ENCODE measurements at regions not wholly inside any gene's neighbourhood (a gene's known extent, or its start where the extent isn't known, plus 50 kb on each side); places are given as distances from the start of the nearest gene placed in this dataset.
"Not testable (repeated sequence)": the region's sequence is repeated elsewhere in the genome, so short reads cannot be mapped to it uniquely, and the experiment has no call there.

DNA sequence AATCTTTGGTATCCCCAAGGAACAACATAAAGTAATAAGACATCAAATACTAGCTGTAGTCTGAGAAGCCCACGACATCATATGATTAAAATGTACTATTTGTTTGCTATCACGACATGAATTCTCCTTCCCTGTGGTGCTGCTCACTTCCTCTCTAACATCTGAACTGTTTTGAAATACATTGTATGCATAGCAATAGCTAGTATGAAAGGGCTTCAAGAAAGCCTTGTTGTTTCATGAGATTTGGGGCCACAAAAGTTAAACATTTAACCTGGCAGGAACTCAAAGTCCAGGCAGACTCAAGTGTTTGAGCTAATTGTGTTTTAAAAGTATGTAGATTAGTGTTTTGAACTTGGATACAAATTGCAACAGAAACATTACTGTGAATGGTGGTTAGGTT, 237.4 kb upstream of the PTGER4 start:
- no peak for DNase-seq
- Histone ChIP-seq H4K20me1 (ENCODE audit: insufficient read depth, low read length) (no peaks in the 10 kb centered on the region), H3K9ac (ENCODE audit: low read length) (no peak overlapping the region)

DNA sequence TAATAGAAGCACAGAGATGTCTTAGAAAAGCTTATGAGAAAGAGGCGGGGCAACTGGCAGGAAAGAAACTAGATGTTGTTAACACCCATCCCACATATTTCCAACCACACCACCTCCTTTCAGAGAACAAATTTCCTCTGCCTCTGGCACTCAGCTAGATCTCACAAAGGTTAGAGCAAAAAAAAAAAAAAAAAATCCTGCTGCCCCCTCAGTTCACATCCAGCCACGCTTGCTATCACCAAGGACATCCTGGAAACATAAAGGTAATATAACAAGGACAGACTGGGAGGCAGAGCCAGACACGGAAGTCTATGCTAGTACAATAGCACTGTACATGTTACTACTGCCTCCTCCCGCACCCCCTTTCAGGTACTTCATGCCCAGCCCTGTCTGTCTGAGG, 238.0 kb upstream of the PTGER4 start:
- H3K9ac ChIP-seq (ENCODE audit: low read length), result no peak overlapping the region
- peak; percentile 16 for DNase-seq
- no peaks in the 10 kb centered on the region for H4K20me1 ChIP-seq (ENCODE audit: insufficient read depth, low read length)
- peak overlapping the region; percentile 34; the same call in 1 of the 2 replicates for H2AFZ ChIP-seq (ENCODE audit: low read length)
- no peaks in the 10 kb centered on the region for H3K36me3 ChIP-seq (replicated peaks; ENCODE audit: insufficient read depth, low read length)
- no peaks in the 10 kb centered on the region for H3K9me3 ChIP-seq (replicated peaks; ENCODE audit: insufficient read depth, low read length)
- peaks cover 18% of the 10 kb centered on the region for H3K4me1 ChIP-seq (ENCODE audit: low read length)
- H3K9me2 ChIP-seq (replicated peaks; ENCODE audit: insufficient read depth, low read length), result no peaks in the 10 kb centered on the region
- H3F3A ChIP-seq (ENCODE audit: insufficient read depth, low read length), result no peaks in the 10 kb centered on the region
- TF ChIP-seq, protein P1, sequence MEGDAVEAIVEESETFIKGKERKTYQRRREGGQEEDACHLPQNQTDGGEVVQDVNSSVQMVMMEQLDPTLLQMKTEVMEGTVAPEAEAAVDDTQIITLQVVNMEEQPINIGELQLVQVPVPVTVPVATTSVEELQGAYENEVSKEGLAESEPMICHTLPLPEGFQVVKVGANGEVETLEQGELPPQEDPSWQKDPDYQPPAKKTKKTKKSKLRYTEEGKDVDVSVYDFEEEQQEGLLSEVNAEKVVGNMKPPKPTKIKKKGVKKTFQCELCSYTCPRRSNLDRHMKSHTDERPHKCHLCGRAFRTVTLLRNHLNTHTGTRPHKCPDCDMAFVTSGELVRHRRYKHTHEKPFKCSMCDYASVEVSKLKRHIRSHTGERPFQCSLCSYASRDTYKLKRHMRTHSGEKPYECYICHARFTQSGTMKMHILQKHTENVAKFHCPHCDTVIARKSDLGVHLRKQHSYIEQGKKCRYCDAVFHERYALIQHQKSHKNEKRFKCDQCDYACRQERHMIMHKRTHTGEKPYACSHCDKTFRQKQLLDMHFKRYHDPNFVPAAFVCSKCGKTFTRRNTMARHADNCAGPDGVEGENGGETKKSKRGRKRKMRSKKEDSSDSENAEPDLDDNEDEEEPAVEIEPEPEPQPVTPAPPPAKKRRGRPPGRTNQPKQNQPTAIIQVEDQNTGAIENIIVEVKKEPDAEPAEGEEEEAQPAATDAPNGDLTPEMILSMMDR (IDR thresholded peaks at IDR 0.05; ENCODE audit: low read length), result no peak
- TF ChIP-seq EZH2 (optimal IDR thresholded peaks at IDR 0.05; ENCODE audit: low read depth, low read length) (no peak), EZH2phosphoT487 (IDR thresholded peaks at IDR 0.05; ENCODE audit: low read length) (no peak)
- H3K27ac ChIP-seq (ENCODE audit: low read length), result peak overlapping the region; percentile 20; the same call in 1 of the 2 replicates
- H3K4me3 ChIP-seq (ENCODE audit: low read length), result no peak overlapping the region
- no peaks in the 10 kb centered on the region for H3K79me2 ChIP-seq (ENCODE audit: low read length)
- peak overlapping the region; percentile 37; the same call in 1 of the 2 replicates for H3K4me2 ChIP-seq (ENCODE audit: low read depth, low read length)
- H3K27me3 ChIP-seq (replicated peaks; ENCODE audit: insufficient read depth, low read length), result no peaks in the 10 kb centered on the region

More for the DNA sequence above, 237.4 kb upstream of the PTGER4 start:
- H3K36me3 ChIP-seq (replicated peaks; ENCODE audit: insufficient read depth, low read length), result no peaks in the 10 kb centered on the region
- H3K9me3 ChIP-seq (replicated peaks; ENCODE audit: insufficient read depth, low read length), result no peaks in the 10 kb centered on the region
- H3K27me3 ChIP-seq (replicated peaks; ENCODE audit: insufficient read depth, low read length), result no peaks in the 10 kb centered on the region
- H3F3A ChIP-seq (ENCODE audit: insufficient read depth, low read length), result no peaks in the 10 kb centered on the region
- no peak overlapping the region for H3K4me3 ChIP-seq (ENCODE audit: low read length)
- peaks cover 18% of the 10 kb centered on the region for H3K4me1 ChIP-seq (ENCODE audit: low read length)
- H3K9me2 ChIP-seq (replicated peaks; ENCODE audit: insufficient read depth, low read length), result no peaks in the 10 kb centered on the region
- H3K27ac ChIP-seq (ENCODE audit: low read length), result no peak overlapping the region
- H2AFZ ChIP-seq (ENCODE audit: low read length), result no peak overlapping the region
- no peak overlapping the region for H3K4me2 ChIP-seq (ENCODE audit: low read depth, low read length)
- TF ChIP-seq EZH2 (optimal IDR thresholded peaks at IDR 0.05; ENCODE audit: low read depth, low read length), result no peak
- no peak for TF ChIP-seq EZH2phosphoT487 (IDR thresholded peaks at IDR 0.05; ENCODE audit: low read length)
- TF ChIP-seq, protein P1 (IDR thresholded peaks at IDR 0.05; ENCODE audit: low read length), result no peak
- H3K79me2 ChIP-seq (ENCODE audit: low read length), result no peaks in the 10 kb centered on the region

DNA sequence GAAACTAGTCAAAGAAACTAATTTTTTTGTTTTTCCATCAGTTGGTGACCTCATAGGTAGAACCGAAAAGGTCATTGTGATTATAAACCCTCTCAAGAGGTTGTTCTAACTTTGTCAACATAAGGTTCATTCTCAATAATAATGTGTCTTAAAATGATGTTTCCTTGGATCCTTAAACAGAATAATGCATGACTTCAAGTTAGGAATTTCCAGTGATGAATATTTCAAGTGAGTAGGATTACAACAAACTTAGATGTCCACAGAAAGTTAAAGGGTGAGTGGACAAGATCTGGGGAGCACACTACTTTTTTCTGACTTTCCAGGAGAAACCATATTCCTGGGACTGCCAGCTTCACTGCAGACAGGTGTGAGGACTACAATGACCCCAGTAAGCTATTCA, 239.0 kb upstream of the PTGER4 start:
- Histone ChIP-seq H4K20me1 (ENCODE audit: insufficient read depth, low read length) (no peaks in the 10 kb centered on the region), H3K36me3 (replicated peaks; ENCODE audit: insufficient read depth, low read length) (no peaks in the 10 kb centered on the region), H3K4me3 (ENCODE audit: low read length) (no peak overlapping the region), H3F3A (ENCODE audit: insufficient read depth, low read length) (no peaks in the 10 kb centered on the region), H3K4me1 (ENCODE audit: low read length) (peaks cover 18% of the 10 kb centered on the region), H3K27ac (ENCODE audit: low read length) (no peak overlapping the region), H2AFZ (ENCODE audit: low read length) (no peak overlapping the region), H3K9me2 (replicated peaks; ENCODE audit: insufficient read depth, low read length) (no peaks in the 10 kb centered on the region), H3K9ac (ENCODE audit: low read length) (no peak overlapping the region), H3K4me2 (ENCODE audit: low read depth, low read length) (no peak overlapping the region), H3K27me3 (replicated peaks; ENCODE audit: insufficient read depth, low read length) (no peaks in the 10 kb centered on the region), H3K9me3 (replicated peaks; ENCODE audit: insufficient read depth, low read length) (no peaks in the 10 kb centered on the region), H3K79me2 (ENCODE audit: low read length) (no peaks in the 10 kb centered on the region)
- TF ChIP-seq, protein P1 (IDR thresholded peaks at IDR 0.05; ENCODE audit: low read length), result no peak
- no peak for TF ChIP-seq EZH2phosphoT487 (IDR thresholded peaks at IDR 0.05; ENCODE audit: low read length)
- TF ChIP-seq EZH2 (optimal IDR thresholded peaks at IDR 0.05; ENCODE audit: low read depth, low read length), result no peak
- DNase-seq, result no peak

DNA sequence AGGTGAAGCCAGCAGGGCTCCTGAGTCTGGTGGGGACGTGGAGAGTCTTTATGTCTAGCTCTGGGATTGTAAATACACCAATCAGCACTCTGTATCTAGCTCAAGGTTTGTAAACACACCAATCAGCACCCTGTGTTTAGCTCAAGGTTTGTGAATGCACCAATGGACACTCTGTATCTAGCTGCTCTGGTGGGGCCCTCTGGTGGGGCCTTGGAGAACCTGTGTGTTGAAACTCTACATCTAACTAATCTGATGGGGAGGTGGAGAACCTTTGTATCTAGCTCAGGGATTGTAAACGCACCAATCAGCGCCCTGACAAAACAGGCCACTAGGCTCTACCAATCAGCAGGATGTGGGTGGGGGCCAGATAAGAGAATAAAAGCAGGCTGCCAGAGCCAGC, 240.6 kb upstream of the PTGER4 start:
- H3F3A ChIP-seq (ENCODE audit: insufficient read depth, low read length); H3K4me3 ChIP-seq (ENCODE audit: low read length); DNase-seq: not testable (repeated sequence)

DNA sequence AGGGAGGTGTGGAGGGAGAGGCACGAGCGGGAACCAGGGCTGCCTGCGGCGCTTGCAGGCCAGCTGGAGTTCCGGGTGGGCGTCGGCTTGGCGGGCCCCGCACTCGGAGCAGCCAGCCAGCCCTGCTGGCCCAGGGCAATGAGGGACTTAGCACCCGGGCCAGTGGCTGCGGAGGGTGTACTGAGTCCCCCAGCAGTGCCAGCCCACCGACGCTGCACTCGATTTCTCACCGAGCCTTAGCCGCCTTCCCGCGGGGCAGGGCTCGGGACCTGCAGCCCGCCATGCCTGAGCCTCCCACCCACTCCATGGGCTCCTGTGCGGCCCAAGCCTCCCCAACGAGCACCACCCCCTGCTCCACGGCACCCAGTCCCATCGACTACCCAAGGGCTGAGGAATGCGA, 241.1 kb upstream of the PTGER4 start:
- H3K9me2 ChIP-seq (replicated peaks; ENCODE audit: insufficient read depth, low read length); H3K27me3 ChIP-seq (replicated peaks; ENCODE audit: insufficient read depth, low read length); H3K4me3 ChIP-seq (ENCODE audit: low read length); H3K36me3 ChIP-seq (replicated peaks; ENCODE audit: insufficient read depth, low read length); H3K4me2 ChIP-seq (ENCODE audit: low read depth, low read length); H3K27ac ChIP-seq (ENCODE audit: low read length); H4K20me1 ChIP-seq (ENCODE audit: insufficient read depth, low read length); H3K79me2 ChIP-seq (ENCODE audit: low read length); H2AFZ ChIP-seq (ENCODE audit: low read length); H3K9me3 ChIP-seq (replicated peaks; ENCODE audit: insufficient read depth, low read length); DNase-seq; H3F3A ChIP-seq (ENCODE audit: insufficient read depth, low read length); H3K9ac ChIP-seq (ENCODE audit: low read length): not testable (repeated sequence)
- H3K4me1 ChIP-seq (ENCODE audit: low read length), result peaks cover 18% of the 10 kb centered on the region

More for the DNA sequence above, 240.6 kb upstream of the PTGER4 start:
- H3K79me2 ChIP-seq (ENCODE audit: low read length); H3K27me3 ChIP-seq (replicated peaks; ENCODE audit: insufficient read depth, low read length); H2AFZ ChIP-seq (ENCODE audit: low read length); H3K4me2 ChIP-seq (ENCODE audit: low read depth, low read length); H4K20me1 ChIP-seq (ENCODE audit: insufficient read depth, low read length); H3K27ac ChIP-seq (ENCODE audit: low read length); H3K9ac ChIP-seq (ENCODE audit: low read length); H3K9me2 ChIP-seq (replicated peaks; ENCODE audit: insufficient read depth, low read length); H3K36me3 ChIP-seq (replicated peaks; ENCODE audit: insufficient read depth, low read length); H3K9me3 ChIP-seq (replicated peaks; ENCODE audit: insufficient read depth, low read length): not testable (repeated sequence)
- peaks cover 18% of the 10 kb centered on the region for H3K4me1 ChIP-seq (ENCODE audit: low read length)

All from MM.1S (cell line).